A549 (cell line): ENCODE measurements at regions not wholly inside any gene's neighbourhood (a gene's known extent, or its start where the extent isn't known, plus 50 kb on each side); places are given as distances from the start of the nearest gene placed in this dataset.

Experiments
- ATAC-seq, 2 experiments: fragments of 200-7000 bp in 1 of 2; fragments of >200 bp in 1 of 2; cut with Nextera tagmentation in 1 of 2; cut with Tn5 transposase in 1 of 2; 3 replicates each; pipeline versions ENCODE4 v1.8.0 to v1.9.1; 2018 to 2020; ENCODE audit warnings: mild to moderate bottlenecking in 1 of 2, moderate library complexity in 1 of 2
- CTCF ChIA-PET: fragments of 300-600 bp; sonication (Branson Sonifier 250); formaldehyde crosslinking; extraction: SDS; loops from one replicate; lab custom pipeline; 2021; ENCODE audit warnings: antibody characterized with exemption, inconsistent platforms; lab: Yijun Ruan, JAX
- POLR2A ChIA-PET: fragments of 350-600 bp; formaldehyde crosslinking; extraction: SDS; loops from one replicate; lab custom pipeline; 2021; ENCODE audit warnings: antibody characterized with exemption, inconsistent platforms; lab: Yijun Ruan, JAX
- DNase-seq, 2 experiments: peaks; one replicate each; pipeline versions ENCODE4 v3.0.0 to v3.0.0-alpha.2; 2011 to 2016; ENCODE audit warnings: low read depth in 1 of 2, low spot score in 1 of 2
- FAIRE-seq: peaks from 2 replicates; lab custom pipeline; 2011; peaks lifted over from hg19 to GRCh38; lab: Jason Lieb, UNC
- H3K27ac ChIP-seq, 2 experiments: fragments of >200 bp; sonication (Bioruptor Twin); formaldehyde crosslinking; 3 replicates each; pipeline ENCODE4 v1.5.1; 2016 to 2017
- H3K4me1 ChIP-seq: fragments of >200 bp; sonication (Bioruptor Twin); formaldehyde crosslinking; 3 replicates; pipeline ENCODE4 v1.6.1; 2016
- H3K4me2 ChIP-seq: fragments of >200 bp; sonication (Bioruptor Twin); formaldehyde crosslinking; 3 replicates; pipeline ENCODE4 v1.6.1; 2016
- H3K4me3 ChIP-seq: fragments of >200 bp; sonication (Bioruptor Twin); formaldehyde crosslinking; 3 replicates; pipeline ENCODE4 v1.5.1; 2016
- H3K9me3 ChIP-seq: fragments of >200 bp; sonication (Bioruptor Twin); formaldehyde crosslinking; 3 replicates; pipeline ENCODE4 v1.6.1; 2016
- ATOH8 ChIP-seq: fragments of 250-450 bp; sonication (Bioruptor Pico); IDR thresholded peaks from 2 replicates; pipeline ENCODE4 v1.5.0; 2020; ENCODE audit warnings: low read depth, mild to moderate bottlenecking, moderate library complexity
- BCL3 ChIP-seq: fragments of >200 bp; sonication (Bioruptor Twin); formaldehyde crosslinking; IDR thresholded peaks from 3 replicates; pipeline ENCODE4 v1.6.1; 2016
- BHLHE40 ChIP-seq: IDR thresholded peaks from 2 replicates; pipeline ENCODE4 v1.6.1; 2012; ENCODE audit warnings: low read depth, low read length, inconsistent platforms
- CBX8 ChIP-seq: fragments of 200-600 bp; sonication (generic); IDR thresholded peaks from 2 replicates; pipeline ENCODE4 v1.6.1; 2016
- CHD2 ChIP-seq: fragments of 150-350 bp; IDR thresholded peaks from 2 replicates; pipeline ENCODE4 v1.6.1; 2014; ENCODE audit warnings: low read length; ENCODE audit not compliant: partially characterized antibody
- CTCF ChIP-seq: fragments of >200 bp; sonication (Bioruptor Twin); formaldehyde crosslinking; IDR thresholded peaks from 3 replicates; pipeline ENCODE4 v1.5.1; 2016
- HES2 ChIP-seq: fragments of >200 bp; sonication (Bioruptor Twin); formaldehyde crosslinking; IDR thresholded peaks from 2 replicates; pipeline ENCODE4 v1.6.1; 2016
- HEYL ChIP-seq: fragments of 250-450 bp; sonication (Bioruptor Pico); IDR thresholded peaks from 2 replicates; pipeline ENCODE4 v1.8.0; 2021; ENCODE audit warnings: mild to moderate bottlenecking, moderate library complexity
- HOXA7 ChIP-seq: fragments of 250-450 bp; sonication (Bioruptor Pico); IDR thresholded peaks from 2 replicates; pipeline ENCODE4 v1.5.0; 2020; ENCODE audit warnings: mild to moderate bottlenecking, moderate library complexity
- HOXB13 ChIP-seq: fragments of 250-450 bp; sonication (Bioruptor Pico); IDR thresholded peaks from 2 replicates; pipeline ENCODE4 v1.5.0; 2020; ENCODE audit warnings: low read depth, mild to moderate bottlenecking, moderate library complexity
- MAZ ChIP-seq: fragments of 150-350 bp; IDR thresholded peaks from 2 replicates; pipeline ENCODE4 v1.6.1; 2014; ENCODE audit warnings: antibody characterized with exemption, low read depth, low read length, borderline replicate concordance
- NPAS2 ChIP-seq: fragments of 250-450 bp; sonication (Bioruptor Pico); IDR thresholded peaks from 2 replicates; pipeline ENCODE4 v1.8.0; 2022; ENCODE audit warnings: mild to moderate bottlenecking, moderate library complexity, borderline replicate concordance
- PBX3 ChIP-seq: IDR thresholded peaks from 2 replicates; pipeline ENCODE4 v1.6.1; 2012
- POLR2A ChIP-seq: IDR thresholded peaks from 2 replicates; pipeline ENCODE4 v1.6.1; 2012; ENCODE audit warnings: mild to moderate bottlenecking, low read length
- RCOR1 ChIP-seq: fragments of 150-350 bp; IDR thresholded peaks from 2 replicates; pipeline ENCODE4 v1.6.1; 2014; ENCODE audit warnings: antibody characterized with exemption, low read length, low read depth
- REST ChIP-seq: fragments of 200-600 bp; sonication (generic); IDR thresholded peaks from 2 replicates; pipeline ENCODE4 v1.6.1; 2016; ENCODE audit warnings: antibody characterized with exemption, mild to moderate bottlenecking, moderate library complexity
- SMC3 ChIP-seq: fragments of >200 bp; sonication (Bioruptor Twin); formaldehyde crosslinking; IDR thresholded peaks from 3 replicates; pipeline ENCODE4 v1.6.1; 2018; ENCODE audit warnings: inconsistent platforms
- TP53 ChIP-seq: fragments of 250-450 bp; sonication (Bioruptor Pico); IDR thresholded peaks from 2 replicates; pipeline ENCODE4 v1.5.0; 2021; ENCODE audit warnings: mild to moderate bottlenecking, moderate library complexity
- ZC3H11A ChIP-seq: fragments of 450-650 bp; IDR thresholded peaks from 2 replicates; pipeline ENCODE4 v1.6.1; 2014; ENCODE audit warnings: antibody characterized with exemption, mild to moderate bottlenecking
- ZFP36 ChIP-seq: fragments of 450-650 bp; IDR thresholded peaks from 2 replicates; pipeline ENCODE4 v1.6.1; 2014; ENCODE audit warnings: borderline replicate concordance; ENCODE audit not compliant: partially characterized antibody
- ZSCAN20 ChIP-seq: fragments of 250-450 bp; sonication (Bioruptor Pico); IDR thresholded peaks from 2 replicates; pipeline ENCODE4 v1.8.0; 2022; ENCODE audit warnings: mild to moderate bottlenecking, moderate library complexity
- WGBS: methylation state at CpG from one replicate; pipeline ENCODE4 v1.1.6; 2017; ENCODE audit errors: missing lambda C conversion rate; 5-methylcytosine and 5-hydroxymethylcytosine counted together

- ChIA-PET CTCF (no interaction called here), POLR2A (no interaction called here)
- Histone ChIP-seq H3K4me1 (no peaks in the 10 kb centered on the region), H3K4me2 (no peak overlapping the region), H3K27ac (no peak overlapping the region), H3K4me3 (no peak overlapping the region), H3K9me3 (no peaks in the 10 kb centered on the region)
- FAIRE-seq (no peak), ATAC-seq (no peak), DNase-seq (no peak)
- 83% methylated on average over 3 of the region's 3 CpGs for WGBS
- TF ChIP-seq RCOR1 = no peak
Measured at GRCh38 chr1:119191325-119191724, 50.9 kb upstream of the WARS2 start.

- Histone ChIP-seq H3K4me2 (no peak overlapping the region), H3K4me3 (no peak overlapping the region), H3K27ac (no peak overlapping the region), H3K9me3 (no peaks in the 10 kb centered on the region), H3K4me1 (no peaks in the 10 kb centered on the region)
- no peak for FAIRE-seq
- DNase-seq = no peak
- no peak for TF ChIP-seq HEYL
- no peak for TF ChIP-seq SMC3
- no peak for TF ChIP-seq HOXB13 (CRISPR knock-in tag)
- no peak for TF ChIP-seq REST
- TF ChIP-seq ZFP36 = no peak
- no peak for TF ChIP-seq NPAS2 (CRISPR knock-in tag)
- no peak for TF ChIP-seq HES2
- TF ChIP-seq TP53 (CRISPR knock-in tag) = no peak
- no peak for TF ChIP-seq MAZ
- no peak for TF ChIP-seq CBX8
- TF ChIP-seq ZC3H11A = no peak
- no peak for TF ChIP-seq CHD2
- no peak for TF ChIP-seq CTCF
- no peak for TF ChIP-seq BCL3
- TF ChIP-seq POLR2A = no peak
- TF ChIP-seq BHLHE40 = no peak
- no peak for TF ChIP-seq PBX3
- TF ChIP-seq ATOH8 (CRISPR knock-in tag) = no peak
- TF ChIP-seq HOXA7 (CRISPR knock-in tag) = no peak
- no peak for TF ChIP-seq ZSCAN20 (CRISPR knock-in tag)
- POLR2A ChIA-PET = no interaction called here
- ATAC-seq = no peak
- CTCF ChIA-PET = no interaction called here
- 91% methylated on average over 2 of the region's 2 CpGs for WGBS
Measured at GRCh38 chr1:119204197-119204960, 63.9 kb upstream of the WARS2 start.
